ENCODE measurements at regions not wholly inside any gene's neighbourhood (a gene's known extent, or its start where the extent isn't known, plus 50 kb on each side); places are given as distances from the start of the nearest gene placed in this dataset.

- no peak for TF ChIP-seq CTCF (IDR thresholded peaks at IDR 0.05)
- no peak for TF ChIP-seq POLR2A (IDR thresholded peaks at IDR 0.05)
Observed at GRCh38 chr5:124124711-124125229, 612.8 kb downstream of the CSNK1G3 start.

Measured in lower leg skin (tissue), 3 donors.